HG02642 (cell line): ENCODE measurements at regions not wholly inside any gene's neighbourhood (a gene's known extent, or its start where the extent isn't known, plus 50 kb on each side); places are given as distances from the start of the nearest gene placed in this dataset.
"Not testable (repeated sequence)": the region's sequence is repeated elsewhere in the genome, so short reads cannot be mapped to it uniquely, and the experiment has no call there.

Experiments used
- ATAC-seq: cut with Tn5 transposase; IDR thresholded peaks from one replicate; pipeline ENCODE4 v1.9.1; 2021; ENCODE audit warnings: mild to moderate bottlenecking; ENCODE audit not compliant: unreplicated experiment, poor library complexity

GRCh38 chr7:109687269-109687668 lies 1117.6 kb downstream of the DNAJB9 start:
- ATAC-seq: not testable (repeated sequence)

GRCh38 chr7:109692613-109693012 lies 1122.9 kb downstream of the DNAJB9 start:
- not testable (repeated sequence) for ATAC-seq

- no peak for ATAC-seq
These were observed 1124.7 kb downstream of the DNAJB9 start for GRCh38 chr7:109694149-109695071.

GRCh38 chr7:109695419-109695818 lies 1125.7 kb downstream of the DNAJB9 start:
- no peak for ATAC-seq

- no peak for ATAC-seq
These were observed 1127.0 kb downstream of the DNAJB9 start for GRCh38 chr7:109696723-109697122.

- ATAC-seq: no peak
These were observed 1130.0 kb downstream of the DNAJB9 start for GRCh38 chr7:109699661-109700060.

- ATAC-seq: no peak
These were observed 1143.7 kb downstream of the DNAJB9 start for GRCh38 chr7:109713366-109713765.

- not testable (repeated sequence) for ATAC-seq
These were observed 1149.7 kb downstream of the DNAJB9 start for GRCh38 chr7:109719359-109719758.

- no peak for ATAC-seq
These were observed 1164.9 kb downstream of the DNAJB9 start for GRCh38 chr7:109734601-109735000.

- ATAC-seq: no peak
These were observed 1166.2 kb downstream of the DNAJB9 start for GRCh38 chr7:109735881-109736280.

GRCh38 chr7:109745677-109746410 lies 1176.2 kb downstream of the DNAJB9 start:
- ATAC-seq: no peak

GRCh38 chr7:109751241-109751640 lies 1181.6 kb downstream of the DNAJB9 start:
- ATAC-seq: no peak

GRCh38 chr7:109752068-109752467 lies 1182.4 kb downstream of the DNAJB9 start:
- no peak for ATAC-seq

- no peak for ATAC-seq
These were observed 1188.0 kb downstream of the DNAJB9 start for GRCh38 chr7:109757713-109758112.

GRCh38 chr7:109763611-109764010 lies 1193.9 kb downstream of the DNAJB9 start:
- no peak for ATAC-seq

GRCh38 chr7:109772161-109772560 lies 1202.5 kb downstream of the DNAJB9 start:
- ATAC-seq: no peak

- no peak for ATAC-seq
These were observed 1213.1 kb downstream of the DNAJB9 start for GRCh38 chr7:109782806-109783205.

- ATAC-seq: no peak
These were observed 1236.9 kb downstream of the DNAJB9 start for GRCh38 chr7:109806548-109806947.

GRCh38 chr7:109821156-109821555 lies 1251.5 kb downstream of the DNAJB9 start:
- ATAC-seq: no peak

GRCh38 chr7:109834851-109835250 lies 1256.1 kb upstream of the LRRN3 start:
- no peak for ATAC-seq

- no peak for ATAC-seq
These were observed 1255.3 kb upstream of the LRRN3 start for GRCh38 chr7:109835577-109835976.
